ENCODE measurements at regions not wholly inside any gene's neighbourhood (a gene's known extent, or its start where the extent isn't known, plus 50 kb on each side); places are given as distances from the start of the nearest gene placed in this dataset.
"Not testable (repeated sequence)": the region's sequence is repeated elsewhere in the genome, so short reads cannot be mapped to it uniquely, and the experiment has no call there.

- DNase-seq (ENCODE audit: low read depth): no peak
Observed at GRCh38 chr7:149683181-149683580, 90.2 kb downstream of the ZNF467 start.

- no peak for DNase-seq (ENCODE audit: low read depth)
Observed at GRCh38 chr7:149682038-149682437, 91.3 kb downstream of the ZNF467 start.

- no peak for DNase-seq (ENCODE audit: low read depth)
Observed at GRCh38 chr7:149681274-149681673, 92.1 kb downstream of the ZNF467 start.

GRCh38 chr7:149680331-149681025 lies 92.9 kb downstream of the ZNF467 start:
- DNase-seq (ENCODE audit: low read depth): no peak

GRCh38 chr7:149674728-149675385 lies 98.5 kb downstream of the ZNF467 start:
- not testable (repeated sequence) for DNase-seq (ENCODE audit: low read depth)

- no peak for DNase-seq (ENCODE audit: low read depth)
Observed at GRCh38 chr7:149673006-149673405, 100.4 kb downstream of the ZNF467 start.

GRCh38 chr7:149670288-149670687 lies 103.1 kb downstream of the ZNF467 start:
- DNase-seq (ENCODE audit: low read depth): no peak

- no peak for DNase-seq (ENCODE audit: low read depth)
Observed at GRCh38 chr7:149669121-149669818, 104.1 kb downstream of the ZNF467 start.

GRCh38 chr7:149666360-149666945 lies 106.9 kb downstream of the ZNF467 start:
- DNase-seq (ENCODE audit: low read depth): no peak

GRCh38 chr7:149665618-149666017 lies 107.8 kb downstream of the ZNF467 start:
- DNase-seq (ENCODE audit: low read depth): not testable (repeated sequence)

GRCh38 chr7:149664666-149665065 lies 108.7 kb downstream of the ZNF467 start:
- no peak for DNase-seq (ENCODE audit: low read depth)

GRCh38 chr7:149664176-149664575 lies 109.2 kb downstream of the ZNF467 start:
- no peak for DNase-seq (ENCODE audit: low read depth)

- DNase-seq (ENCODE audit: low read depth): peak; percentile 13
Observed at GRCh38 chr7:149662591-149663095, 110.7 kb downstream of the ZNF467 start.

GRCh38 chr7:149655784-149656183 lies 117.6 kb downstream of the ZNF467 start:
- no peak for DNase-seq (ENCODE audit: low read depth)

GRCh38 chr7:149654588-149654987 lies 118.8 kb downstream of the ZNF467 start:
- DNase-seq (ENCODE audit: low read depth): no peak

GRCh38 chr7:149650190-149650589 lies 123.2 kb downstream of the ZNF467 start:
- not testable (repeated sequence) for DNase-seq (ENCODE audit: low read depth)

GRCh38 chr7:149644754-149645153 lies 128.6 kb downstream of the ZNF467 start:
- DNase-seq (ENCODE audit: low read depth): no peak

- no peak for DNase-seq (ENCODE audit: low read depth)
Observed at GRCh38 chr7:149642589-149642988, 130.8 kb downstream of the ZNF467 start.

GRCh38 chr7:149638566-149639320 lies 134.6 kb downstream of the ZNF467 start:
- no peak for DNase-seq (ENCODE audit: low read depth)

GRCh38 chr7:149637911-149638565 lies 135.3 kb downstream of the ZNF467 start:
- DNase-seq (ENCODE audit: low read depth): no peak

Measured in forelimb muscle (tissue), 1 donor.